M059J (cell line): ENCODE measurements at regions not wholly inside any gene's neighbourhood (a gene's known extent, or its start where the extent isn't known, plus 50 kb on each side); places are given as distances from the start of the nearest gene placed in this dataset.
"Not testable (repeated sequence)": the region's sequence is repeated elsewhere in the genome, so short reads cannot be mapped to it uniquely, and the experiment has no call there.

Source experiments
- DNase-seq: peaks from one replicate; pipeline ENCODE4 v3.0.0-alpha.2; 2012; ENCODE audit warnings: low read depth

- no peak for DNase-seq
These were observed 558.8 kb upstream of the CHAC2 start for GRCh38 chr2:53208815-53209214.

- DNase-seq, result not testable (repeated sequence)
These were observed 561.4 kb upstream of the CHAC2 start for GRCh38 chr2:53206226-53206625.

- peak; percentile 81 for DNase-seq
These were observed 565.5 kb upstream of the CHAC2 start for GRCh38 chr2:53202063-53202462.

GRCh38 chr2:53200072-53200471 lies 567.5 kb upstream of the CHAC2 start:
- no peak for DNase-seq

- DNase-seq, result no peak
These were observed 578.6 kb upstream of the CHAC2 start for GRCh38 chr2:53188851-53189510.

GRCh38 chr2:53183581-53183980 lies 584.0 kb upstream of the CHAC2 start:
- no peak for DNase-seq

GRCh38 chr2:53182601-53183000 lies 585.0 kb upstream of the CHAC2 start:
- DNase-seq, result no peak

- no peak for DNase-seq
These were observed 585.8 kb upstream of the CHAC2 start for GRCh38 chr2:53181759-53182158.

GRCh38 chr2:53177327-53177726 lies 590.3 kb upstream of the CHAC2 start:
- no peak for DNase-seq

- no peak for DNase-seq
These were observed 593.1 kb upstream of the CHAC2 start for GRCh38 chr2:53174539-53174938.

GRCh38 chr2:53173698-53174455 lies 593.7 kb upstream of the CHAC2 start:
- DNase-seq, result no peak

GRCh38 chr2:53173091-53173490 lies 594.5 kb upstream of the CHAC2 start:
- DNase-seq, result no peak

GRCh38 chr2:53170466-53170865 lies 597.1 kb upstream of the CHAC2 start:
- peak; percentile 2 for DNase-seq

GRCh38 chr2:53167227-53167626 lies 600.4 kb upstream of the CHAC2 start:
- no peak for DNase-seq

- no peak for DNase-seq
These were observed 617.5 kb upstream of the CHAC2 start for GRCh38 chr2:53150146-53150545.

- no peak for DNase-seq
These were observed 619.4 kb upstream of the CHAC2 start for GRCh38 chr2:53148221-53148620.

- peak; percentile 77 for DNase-seq
These were observed 636.2 kb upstream of the CHAC2 start for GRCh38 chr2:53131416-53131815.

- DNase-seq, result peak; percentile 79
These were observed 637.1 kb upstream of the CHAC2 start for GRCh38 chr2:53130441-53130943.

- DNase-seq, result peak; percentile 88
These were observed 637.8 kb upstream of the CHAC2 start for GRCh38 chr2:53129851-53130250.

- peak; percentile 4 for DNase-seq
These were observed 640.4 kb upstream of the CHAC2 start for GRCh38 chr2:53127061-53127650.

- DNase-seq, result no peak
These were observed 652.6 kb upstream of the CHAC2 start for GRCh38 chr2:53114991-53115390.

- DNase-seq, result no peak
These were observed 653.0 kb upstream of the CHAC2 start for GRCh38 chr2:53114582-53114981.

GRCh38 chr2:53112408-53112807 lies 655.2 kb upstream of the CHAC2 start:
- not testable (repeated sequence) for DNase-seq
